Mucosa of descending colon (tissue), 3 donors: ENCODE measurements at regions not wholly inside any gene's neighbourhood (a gene's known extent, or its start where the extent isn't known, plus 50 kb on each side); places are given as distances from the start of the nearest gene placed in this dataset.

Experiments used
- ATAC-seq: fragments of 200-7000 bp; cut with Tn5 transposase; one replicate; pipeline ENCODE4 v1.9.1; 2020; ENCODE audit warnings: mild to moderate bottlenecking, moderate library complexity
- DNase-seq, 3 donors: peaks; one replicate each; pipeline ENCODE4 v3.0.0-alpha.2; 2020
- H3K36me3 ChIP-seq: fragments of 200-600 bp; one replicate; pipeline ENCODE4 v1.8.0; 2021; ENCODE audit warnings: low read depth, mild to moderate bottlenecking
- H3K4me1 ChIP-seq: fragments of 200-600 bp; one replicate; pipeline ENCODE4 v1.8.0; 2021; ENCODE audit warnings: low read depth, mild to moderate bottlenecking
- H3K4me3 ChIP-seq: fragments of 200-600 bp; one replicate; pipeline ENCODE4 v1.8.0; 2021; ENCODE audit warnings: mild to moderate bottlenecking
- H3K9me3 ChIP-seq: fragments of 200-600 bp; one replicate; pipeline ENCODE4 v1.8.0; 2021; ENCODE audit warnings: mild to moderate bottlenecking
- CTCF ChIP-seq: fragments of 200-600 bp; IDR thresholded peaks from one replicate; pipeline ENCODE4 v1.8.0; 2022; ENCODE audit warnings: antibody characterized with exemption, mild to moderate bottlenecking
- intact Hi-C, 2 donors: fragments of 100-400 bp; cut with DNase I in 1 of 2; cut with micrococcal nuclease in 1 of 2; formaldehyde crosslinking; loops; one replicate each; pipeline versions ENCODE4 v1.11.0 to v1.11.1; 2022; cut with DNase I, micrococcal nuclease
- donor health status: DM: no; HTN: no; CAD: no; lungs with moderate emphysema.
- donor health status: DM: no; HTN: no; CAD: no.
- donor health status: DM: no; HTN: yes; CAD: no.

GRCh38 chr6:66902457-66902856 lies 1195.4 kb upstream of the EYS start:
- ATAC-seq = no peak
- peaks cover 34% of the 10 kb centered on the region for H3K9me3 ChIP-seq
- no peak for DNase-seq
- H3K36me3 ChIP-seq = no peaks in the 10 kb centered on the region
- no peaks in the 10 kb centered on the region for H3K4me1 ChIP-seq
- TF ChIP-seq CTCF = no peak
- intact Hi-C loops = no loop called here
- H3K4me3 ChIP-seq = no peak overlapping the region

- Histone ChIP-seq H3K9me3 (peaks cover 41% of the 10 kb centered on the region), H3K36me3 (no peaks in the 10 kb centered on the region), H3K4me3 (no peak overlapping the region), H3K4me1 (no peaks in the 10 kb centered on the region)
- no peak for TF ChIP-seq CTCF
- intact Hi-C loops = no loop called here
- DNase-seq (no peak), ATAC-seq (no peak)
These were observed 1193.4 kb upstream of the EYS start for GRCh38 chr6:66900133-66901083.

GRCh38 chr6:66897576-66897975 lies 1190.5 kb upstream of the EYS start:
- no peak for TF ChIP-seq CTCF
- H3K36me3 ChIP-seq = no peaks in the 10 kb centered on the region
- peaks cover 43% of the 10 kb centered on the region for H3K9me3 ChIP-seq
- ATAC-seq = no peak
- DNase-seq = no peak
- H3K4me1 ChIP-seq = no peaks in the 10 kb centered on the region
- H3K4me3 ChIP-seq = no peak overlapping the region
- intact Hi-C loops = no loop called here

GRCh38 chr6:66896415-66896814 lies 1189.4 kb upstream of the EYS start:
- DNase-seq = no peak
- H3K4me3 ChIP-seq = no peak overlapping the region
- H3K36me3 ChIP-seq = no peaks in the 10 kb centered on the region
- intact Hi-C loops = no loop called here
- peaks cover 36% of the 10 kb centered on the region for H3K9me3 ChIP-seq
- H3K4me1 ChIP-seq = no peaks in the 10 kb centered on the region
- TF ChIP-seq CTCF = no peak
- ATAC-seq = no peak

- DNase-seq (no peak), ATAC-seq (no peak)
- Histone ChIP-seq H3K4me3 (no peak overlapping the region), H3K9me3 (peaks cover 59% of the 10 kb centered on the region), H3K4me1 (no peaks in the 10 kb centered on the region), H3K36me3 (no peaks in the 10 kb centered on the region)
- intact Hi-C loops = no loop called here
- no peak for TF ChIP-seq CTCF
These were observed 1176.4 kb upstream of the EYS start for GRCh38 chr6:66883453-66883852.
